ENCODE measurements at regions not wholly inside any gene's neighbourhood (a gene's known extent, or its start where the extent isn't known, plus 50 kb on each side); places are given as distances from the start of the nearest gene placed in this dataset.

- TF ChIP-seq, protein P1, sequence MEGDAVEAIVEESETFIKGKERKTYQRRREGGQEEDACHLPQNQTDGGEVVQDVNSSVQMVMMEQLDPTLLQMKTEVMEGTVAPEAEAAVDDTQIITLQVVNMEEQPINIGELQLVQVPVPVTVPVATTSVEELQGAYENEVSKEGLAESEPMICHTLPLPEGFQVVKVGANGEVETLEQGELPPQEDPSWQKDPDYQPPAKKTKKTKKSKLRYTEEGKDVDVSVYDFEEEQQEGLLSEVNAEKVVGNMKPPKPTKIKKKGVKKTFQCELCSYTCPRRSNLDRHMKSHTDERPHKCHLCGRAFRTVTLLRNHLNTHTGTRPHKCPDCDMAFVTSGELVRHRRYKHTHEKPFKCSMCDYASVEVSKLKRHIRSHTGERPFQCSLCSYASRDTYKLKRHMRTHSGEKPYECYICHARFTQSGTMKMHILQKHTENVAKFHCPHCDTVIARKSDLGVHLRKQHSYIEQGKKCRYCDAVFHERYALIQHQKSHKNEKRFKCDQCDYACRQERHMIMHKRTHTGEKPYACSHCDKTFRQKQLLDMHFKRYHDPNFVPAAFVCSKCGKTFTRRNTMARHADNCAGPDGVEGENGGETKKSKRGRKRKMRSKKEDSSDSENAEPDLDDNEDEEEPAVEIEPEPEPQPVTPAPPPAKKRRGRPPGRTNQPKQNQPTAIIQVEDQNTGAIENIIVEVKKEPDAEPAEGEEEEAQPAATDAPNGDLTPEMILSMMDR (conservative IDR thresholded peaks at IDR 0.05; ENCODE audit: low read depth, low read length) = no peak
- no peak overlapping the region for H3K4me3 ChIP-seq (ENCODE audit: low read length)
Measured at GRCh38 chr9:99350461-99350860, 128.4 kb downstream of the SEC61B start.

GRCh38 chr9:99351647-99352046 lies 129.6 kb downstream of the SEC61B start:
- DNase-seq (ENCODE audit: low read depth) = no peak
- TF ChIP-seq, protein P1 (conservative IDR thresholded peaks at IDR 0.05; ENCODE audit: low read depth, low read length) = peak; percentile 18
- H3K4me3 ChIP-seq (ENCODE audit: low read length) = no peak overlapping the region

More at GRCh38 chr9:99350461-99350860, 128.4 kb downstream of the SEC61B start:
- DNase-seq (ENCODE audit: low read depth) = no peak

DNA sequence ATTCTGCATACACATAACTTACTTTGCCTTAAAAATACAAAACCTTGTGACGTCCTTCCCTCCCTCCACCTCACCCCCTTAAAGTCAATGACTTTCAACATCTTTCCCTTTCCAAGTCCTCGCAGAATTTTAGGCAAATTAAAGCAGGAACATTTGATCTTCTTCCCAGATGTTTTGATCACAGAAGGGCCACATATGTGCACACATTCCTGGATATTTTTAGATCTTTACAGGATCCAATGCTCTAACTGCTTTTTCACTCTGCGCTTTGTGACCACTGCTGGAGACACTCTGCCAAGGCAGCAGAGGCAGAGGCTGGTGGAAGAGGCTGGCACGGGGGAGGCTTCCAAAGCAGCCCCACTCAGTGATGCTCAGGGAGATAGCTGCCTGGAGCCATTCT lies 130.7 kb downstream of the SEC61B start:
- TF ChIP-seq, protein P1 (conservative IDR thresholded peaks at IDR 0.05; ENCODE audit: low read depth, low read length) = no peak
- DNase-seq (ENCODE audit: low read depth) = no peak

DNA sequence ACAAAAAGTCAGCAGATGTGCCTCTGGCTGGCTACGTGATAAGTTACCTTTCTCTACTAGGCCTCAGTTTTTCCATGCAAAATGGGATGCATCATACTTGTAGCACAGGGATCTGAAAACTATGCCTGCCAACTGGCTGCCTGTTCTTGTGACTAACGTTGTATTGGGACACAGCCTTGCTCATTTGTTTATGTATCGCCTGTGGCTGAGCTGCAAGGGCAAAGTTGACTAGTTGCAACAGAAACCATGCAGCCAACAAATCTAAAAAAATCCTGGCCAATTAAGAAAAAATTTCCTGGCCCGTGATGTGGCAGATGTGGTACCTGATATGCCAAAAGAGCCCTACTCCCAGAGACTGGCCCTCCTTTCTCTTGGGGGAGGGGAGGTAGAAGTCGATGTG lies 131.3 kb downstream of the SEC61B start:
- TF ChIP-seq, protein P1 (conservative IDR thresholded peaks at IDR 0.05; ENCODE audit: low read depth, low read length) = no peak
- no peak for DNase-seq (ENCODE audit: low read depth)
- H3K4me3 ChIP-seq (ENCODE audit: low read length) = no peak overlapping the region

More for the DNA sequence above, 130.7 kb downstream of the SEC61B start:
- no peak overlapping the region for H3K4me3 ChIP-seq (ENCODE audit: low read length)

GRCh38 chr9:99354104-99354503 lies 132.0 kb downstream of the SEC61B start:
- H3K4me3 ChIP-seq (ENCODE audit: low read length) = no peak overlapping the region
- no peak for DNase-seq (ENCODE audit: low read depth)
- TF ChIP-seq, protein P1 (conservative IDR thresholded peaks at IDR 0.05; ENCODE audit: low read depth, low read length) = no peak

DNA sequence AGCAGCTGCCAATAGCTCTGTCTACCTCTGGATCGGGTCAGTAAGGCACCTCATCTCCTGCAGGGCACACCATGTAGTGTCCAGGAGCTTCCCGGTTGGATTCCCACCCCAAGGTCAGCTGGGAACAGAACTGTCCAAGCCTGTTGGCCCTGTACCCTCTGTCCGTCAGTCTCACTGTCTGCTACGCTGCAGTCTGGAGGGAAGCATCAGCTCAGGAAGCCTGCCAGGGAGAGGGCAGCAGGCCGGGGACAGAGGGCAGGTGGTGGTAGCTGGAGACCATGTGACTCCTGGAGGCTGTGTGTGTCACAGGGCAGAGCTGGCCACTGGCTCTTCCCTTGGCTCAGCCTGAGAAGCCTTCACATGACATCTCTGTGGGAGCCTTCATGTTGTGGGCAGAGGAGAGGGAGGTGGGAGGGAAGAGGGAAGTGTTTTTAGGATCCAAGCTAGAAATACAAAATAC lies 134.5 kb downstream of the SEC61B start:
- DNase-seq (ENCODE audit: low read depth) = peak; percentile 34
- H3K4me3 ChIP-seq (ENCODE audit: low read length) = no peak overlapping the region
- TF ChIP-seq, protein P1 (conservative IDR thresholded peaks at IDR 0.05; ENCODE audit: low read depth, low read length) = no peak

DNA sequence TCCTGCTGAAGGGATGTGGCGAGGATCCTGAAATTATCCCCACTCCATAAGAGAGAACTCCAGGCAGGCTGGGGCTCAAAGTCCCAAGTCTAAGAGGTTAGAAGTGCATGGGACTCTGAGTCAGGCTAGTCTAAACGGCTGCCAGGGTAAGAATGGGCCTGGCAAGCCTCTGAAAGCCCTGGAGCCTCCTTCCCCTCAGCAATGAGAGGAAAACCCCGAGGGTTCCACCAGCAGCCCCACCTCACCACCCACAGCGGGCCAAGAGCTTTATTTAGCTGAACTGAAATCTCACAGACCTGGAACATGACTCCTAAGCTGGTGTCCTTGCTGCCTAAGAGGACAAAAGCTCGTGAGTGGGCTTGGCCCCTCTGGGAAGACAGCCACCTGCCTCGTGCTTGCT lies 135.5 kb downstream of the SEC61B start:
- TF ChIP-seq, protein P1 (conservative IDR thresholded peaks at IDR 0.05; ENCODE audit: low read depth, low read length) = no peak
- no peak overlapping the region for H3K4me3 ChIP-seq (ENCODE audit: low read length)
- DNase-seq (ENCODE audit: low read depth) = peak; percentile 58
